ENCODE measurements at regions not wholly inside any gene's neighbourhood (a gene's known extent, or its start where the extent isn't known, plus 50 kb on each side); places are given as distances from the start of the nearest gene placed in this dataset.

GRCh38 chr11:110908401-110909105 is 196.3 kb upstream of the ARHGAP20 start:
- intact Hi-C loops (cut with DNase I), result no loop called here
- no peak for DNase-seq (ENCODE audit: low spot score)

DNA sequence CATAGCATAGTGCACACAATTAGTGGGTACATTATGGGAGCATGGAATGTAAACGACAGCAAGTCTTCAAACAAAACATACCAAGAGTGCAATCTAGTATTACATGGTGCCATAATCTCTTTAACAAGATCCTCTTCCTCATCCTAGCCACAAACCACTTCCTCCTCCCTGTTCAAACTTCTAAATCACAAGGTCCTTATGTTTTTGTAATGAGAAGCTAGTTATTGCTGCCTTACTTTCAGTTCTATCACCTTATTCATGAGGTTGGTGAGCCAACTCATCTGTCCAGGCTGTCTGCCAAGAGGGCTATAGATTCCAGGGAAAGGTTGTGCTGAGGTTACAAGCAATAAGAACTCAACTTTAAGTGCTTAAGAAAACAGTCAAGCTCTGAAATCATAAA is 195.4 kb upstream of the ARHGAP20 start:
- no peak for DNase-seq (ENCODE audit: low spot score)
- intact Hi-C loops (cut with DNase I), result no loop called here

GRCh38 chr11:110903830-110904229 is 191.6 kb upstream of the ARHGAP20 start:
- intact Hi-C loops (cut with DNase I), result no loop called here
- no peak for DNase-seq (ENCODE audit: low spot score)

DNA sequence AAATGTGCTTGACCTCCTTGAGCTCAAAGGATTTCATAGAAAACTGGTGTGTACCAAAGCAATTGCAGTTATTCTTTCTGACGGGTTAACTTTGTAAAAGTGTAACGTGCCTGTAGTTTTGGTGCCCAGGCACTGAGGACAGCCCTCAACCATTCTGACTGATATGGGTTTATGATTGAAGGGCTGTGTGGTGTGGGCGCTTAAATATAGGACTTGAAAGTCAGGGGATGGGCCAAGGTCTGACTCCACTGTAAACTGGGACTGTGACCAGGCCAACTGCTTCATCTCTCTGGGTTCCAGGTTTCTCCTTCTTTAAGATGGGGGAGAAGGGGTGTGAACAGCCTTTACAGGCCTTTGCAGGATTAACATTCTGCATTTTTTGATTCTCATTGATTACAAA is 191.1 kb upstream of the ARHGAP20 start:
- intact Hi-C loops (cut with DNase I), result no loop called here
- no peak for DNase-seq (ENCODE audit: low spot score)

- intact Hi-C loops (cut with DNase I), result no loop called here
- no peak for DNase-seq (ENCODE audit: low spot score)
Measured at GRCh38 chr11:110901441-110901840, 189.2 kb upstream of the ARHGAP20 start.

- DNase-seq (ENCODE audit: low spot score), result no peak
- intact Hi-C loops (cut with DNase I), result no loop called here
Measured at GRCh38 chr11:110900426-110900825, 188.2 kb upstream of the ARHGAP20 start.

DNA sequence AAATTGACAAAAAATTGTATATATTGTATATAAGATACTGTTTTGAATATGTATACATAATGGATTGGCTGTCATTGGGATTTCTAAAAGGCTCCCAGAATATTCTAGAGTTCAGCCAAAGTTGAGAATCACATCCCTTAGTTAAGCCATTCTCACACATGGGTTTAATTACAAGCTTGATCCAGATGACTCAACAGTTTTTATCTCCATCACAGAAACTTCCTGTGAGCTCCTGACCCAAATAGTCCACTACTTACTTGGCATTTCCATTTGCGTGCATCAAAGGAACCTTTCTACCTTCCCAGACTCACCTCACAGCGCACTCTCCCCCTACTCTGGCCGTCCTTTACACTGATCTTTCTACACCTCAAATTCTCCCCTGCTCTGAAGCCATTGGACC is 184.8 kb upstream of the ARHGAP20 start:
- intact Hi-C loops (cut with DNase I), result no loop called here
- DNase-seq (ENCODE audit: low spot score), result no peak

GRCh38 chr11:110896358-110896757 is 184.1 kb upstream of the ARHGAP20 start:
- intact Hi-C loops (cut with DNase I), result no loop called here
- DNase-seq (ENCODE audit: low spot score), result no peak

GRCh38 chr11:110894224-110894623 is 182.0 kb upstream of the ARHGAP20 start:
- no peak for DNase-seq (ENCODE audit: low spot score)
- intact Hi-C loops (cut with DNase I), result no loop called here

DNA sequence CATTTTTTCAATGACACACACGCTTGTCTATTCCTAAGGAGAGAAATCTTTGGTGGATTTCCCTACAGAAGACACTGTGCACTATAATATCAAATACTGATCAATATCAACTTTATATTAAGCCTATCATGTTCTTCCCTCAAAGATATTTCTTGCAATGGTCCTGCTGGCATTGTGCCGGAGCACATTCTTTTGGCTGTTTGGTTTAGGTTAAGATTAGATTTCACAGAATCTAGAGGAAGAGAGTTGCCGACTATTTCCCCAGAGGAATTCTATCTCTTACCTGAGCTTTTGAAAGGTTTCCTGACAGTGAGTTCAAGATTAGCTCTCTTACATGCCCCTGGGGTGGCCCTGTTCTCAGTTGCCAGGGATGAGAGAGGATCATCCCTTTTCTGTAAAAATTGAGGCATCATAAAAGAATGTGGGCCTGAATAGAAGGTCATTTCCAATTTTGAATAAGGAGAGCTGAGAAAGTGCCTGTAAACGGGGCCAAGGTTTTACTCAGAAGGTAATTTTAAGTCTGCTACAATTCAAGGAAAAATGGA is 180.6 kb upstream of the ARHGAP20 start:
- no peak for DNase-seq (ENCODE audit: low spot score)
- intact Hi-C loops (cut with DNase I), result no loop called here

GRCh38 chr11:110891411-110891810 is 179.2 kb upstream of the ARHGAP20 start:
- intact Hi-C loops (cut with DNase I), result no loop called here
- DNase-seq (ENCODE audit: low spot score), result no peak

- DNase-seq (ENCODE audit: low spot score), result no peak
Measured at GRCh38 chr11:110890995-110891394, 178.8 kb upstream of the ARHGAP20 start.

GRCh38 chr11:110886288-110886970 is 174.2 kb upstream of the ARHGAP20 start:
- intact Hi-C loops (cut with DNase I), result no loop called here
- DNase-seq (ENCODE audit: low spot score), result no peak

More at GRCh38 chr11:110890995-110891394, 178.8 kb upstream of the ARHGAP20 start:
- intact Hi-C loops (cut with DNase I), result no loop called here

- no peak for DNase-seq (ENCODE audit: low spot score)
- intact Hi-C loops (cut with DNase I), result no loop called here
Measured at GRCh38 chr11:110883256-110883655, 171.0 kb upstream of the ARHGAP20 start.

- DNase-seq (ENCODE audit: low spot score), result no peak
- intact Hi-C loops (cut with DNase I), result no loop called here
Measured at GRCh38 chr11:110878513-110878912, 166.3 kb upstream of the ARHGAP20 start.

- intact Hi-C loops (cut with DNase I), result no loop called here
- DNase-seq (ENCODE audit: low spot score), result no peak
Measured at GRCh38 chr11:110874437-110875030, 162.3 kb upstream of the ARHGAP20 start.

DNA sequence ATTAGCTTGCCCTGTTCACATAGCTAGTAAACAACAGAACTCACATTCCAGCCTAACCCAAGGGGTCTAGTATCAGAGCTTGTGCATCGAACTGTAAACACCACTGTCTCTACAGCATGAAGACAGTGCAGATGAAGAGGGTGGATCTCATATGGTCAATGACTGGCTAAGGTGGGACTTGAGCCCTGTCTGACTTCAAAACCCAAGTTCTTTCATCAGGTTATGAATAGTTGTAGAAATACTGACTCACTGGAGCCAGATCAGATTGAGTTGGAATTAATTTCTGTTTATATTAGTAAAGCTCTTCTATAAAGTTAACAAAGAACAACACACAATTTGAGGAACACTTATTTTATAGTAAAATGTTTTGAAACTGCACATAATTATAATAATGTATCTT is 161.7 kb upstream of the ARHGAP20 start:
- intact Hi-C loops (cut with DNase I), result no loop called here
- no peak for DNase-seq (ENCODE audit: low spot score)

DNA sequence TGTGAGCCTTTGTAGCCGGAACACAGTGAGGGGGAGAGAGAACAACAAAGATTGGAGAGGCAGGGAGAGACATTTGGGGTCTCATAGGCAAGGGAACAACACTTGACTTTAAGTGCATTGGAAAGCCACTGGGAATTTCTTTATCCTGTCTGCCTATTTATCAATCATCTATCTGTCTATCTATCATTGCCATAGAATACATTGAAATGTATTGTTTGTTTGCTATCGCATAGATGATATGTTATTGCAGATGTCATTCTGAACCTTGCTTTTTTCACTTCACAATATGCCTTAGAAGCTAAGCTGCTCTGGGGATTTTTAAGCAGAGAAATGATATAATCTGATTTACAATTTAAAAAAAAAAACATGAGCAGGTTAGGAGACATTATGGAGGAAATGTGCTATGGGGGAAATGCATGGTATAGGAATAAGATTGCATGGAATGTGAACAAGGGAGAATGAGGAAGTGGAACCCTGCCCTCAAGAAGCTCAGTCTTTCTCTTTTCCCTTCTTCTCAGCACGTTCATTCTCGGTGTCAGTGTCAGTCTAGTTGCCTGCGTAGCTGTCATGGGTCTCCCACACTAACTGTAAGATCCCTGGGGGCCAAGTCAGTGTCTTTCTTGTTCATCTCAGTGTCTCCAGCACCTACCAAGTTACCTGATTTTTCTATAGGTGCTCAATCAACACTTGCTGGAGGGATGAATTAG is 158.7 kb upstream of the ARHGAP20 start:
- intact Hi-C loops (cut with DNase I), result no loop called here
- DNase-seq (ENCODE audit: low spot score), result no peak

GRCh38 chr11:110867951-110868350 is 155.7 kb upstream of the ARHGAP20 start:
- intact Hi-C loops (cut with DNase I), result no loop called here
- DNase-seq (ENCODE audit: low spot score), result no peak

DNA sequence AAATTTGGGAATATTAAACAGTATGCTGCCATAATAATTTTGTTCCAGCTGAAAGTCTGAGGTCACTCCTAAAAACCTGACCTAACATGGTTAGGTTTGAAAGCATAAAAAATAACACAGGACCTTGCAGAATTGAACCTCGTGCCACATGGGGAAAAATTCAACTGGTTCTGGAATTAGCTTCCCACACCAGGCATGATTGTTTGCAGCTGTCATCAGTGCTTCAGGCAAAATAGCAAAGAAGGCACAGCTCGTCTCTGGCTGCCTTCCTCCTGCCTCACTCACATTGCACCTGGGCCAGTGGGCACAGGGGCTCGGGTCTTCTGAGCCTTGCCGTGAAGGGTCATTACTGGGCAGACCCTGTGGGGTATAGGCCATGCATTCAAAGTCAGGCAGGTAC is 153.8 kb upstream of the ARHGAP20 start:
- no peak for DNase-seq (ENCODE audit: low spot score)
- intact Hi-C loops (cut with DNase I), result no loop called here

Measured in posterior vena cava (tissue), 2 donors.